NCI-H2227 (cell line): ENCODE measurements at regions not wholly inside any gene's neighbourhood (a gene's known extent, or its start where the extent isn't known, plus 50 kb on each side); places are given as distances from the start of the nearest gene placed in this dataset.

Experiments
- DNase-seq: peaks from one replicate; lab custom pipeline; 2025; ENCODE audit not compliant: unreplicated experiment; lab: John Stamatoyannopoulos, UW

GRCh38 chr14:104521816-104522745, 57.5 kb upstream of the C14orf180 start:
- no peak for DNase-seq

DNA sequence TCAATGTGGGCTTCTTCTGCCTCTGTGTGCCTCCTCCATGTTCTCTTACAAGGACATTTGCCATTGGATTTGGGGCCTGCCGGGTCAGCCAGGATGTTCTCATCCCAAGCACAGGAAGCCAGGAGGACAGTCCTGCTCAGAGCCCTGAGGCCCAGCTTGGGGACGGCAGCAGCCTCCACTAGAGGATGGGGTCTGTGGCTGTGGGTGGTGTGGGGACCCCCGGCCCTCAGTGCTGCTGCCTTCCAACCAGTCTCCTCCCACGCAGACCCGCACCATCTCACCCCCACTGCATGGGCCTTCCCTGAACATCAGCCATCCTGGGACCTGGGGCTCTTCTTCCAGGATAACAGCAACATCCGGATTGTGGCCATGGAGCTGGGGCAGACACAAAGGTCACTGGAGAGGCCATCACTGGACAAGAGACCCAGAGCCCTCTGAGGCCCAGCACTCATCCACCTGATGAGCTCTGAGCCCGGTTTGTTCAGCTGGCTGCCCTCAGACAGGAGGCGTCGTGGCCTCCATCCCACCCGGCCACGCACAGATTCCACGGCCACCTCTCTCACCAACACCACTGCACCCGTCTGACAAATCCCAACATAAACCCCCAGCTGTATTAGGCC, 56.5 kb upstream of the C14orf180 start:
- DNase-seq: no peak

- DNase-seq: no peak
These were observed 56.0 kb upstream of the C14orf180 start for GRCh38 chr14:104523546-104523935.

GRCh38 chr14:104524726-104525125, 54.8 kb upstream of the C14orf180 start:
- DNase-seq: no peak

GRCh38 chr14:104526723-104527645, 52.6 kb upstream of the C14orf180 start:
- no peak for DNase-seq

GRCh38 chr14:104527857-104528459, 51.6 kb upstream of the C14orf180 start:
- no peak for DNase-seq

DNA sequence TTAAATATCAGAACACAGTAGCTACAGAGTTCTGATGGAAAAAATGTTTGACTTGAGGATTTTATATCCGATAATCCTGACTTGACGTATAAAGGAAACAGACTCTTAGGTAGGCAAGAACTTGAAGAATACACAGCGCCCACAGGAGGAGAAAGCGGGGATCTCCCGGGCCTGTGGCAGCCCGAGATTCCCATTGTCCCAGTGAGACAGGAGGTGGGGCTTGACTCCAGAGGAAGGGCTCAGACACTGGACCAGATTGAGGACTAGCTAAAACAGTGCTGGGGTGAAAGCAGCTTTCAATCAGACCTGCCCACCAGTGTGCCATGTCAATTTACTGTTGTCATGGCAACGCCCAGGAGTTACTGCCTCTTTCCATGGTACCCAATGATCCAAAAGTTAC, 51.1 kb upstream of the C14orf180 start:
- no peak for DNase-seq
